ENCODE measurements at regions not wholly inside any gene's neighbourhood (a gene's known extent, or its start where the extent isn't known, plus 50 kb on each side); places are given as distances from the start of the nearest gene placed in this dataset.

GRCh38 chr22:23522623-23523251 lies 57.4 kb downstream of the IGLL1 start:
- DNase-seq = peak; percentile 56
- Histone ChIP-seq H3K27ac (peak overlapping the region; percentile 94), H3K4me1 (peaks cover 13% of the 10 kb centered on the region), H3K4me3 (no peak overlapping the region), H3K36me3 (no peaks in the 10 kb centered on the region), H3K9me3 (no peaks in the 10 kb centered on the region), H3K27me3 (no peaks in the 10 kb centered on the region)
- intact Hi-C loops (cut with DNase I) = no loop called here
- no peak for TF ChIP-seq CTCF (IDR thresholded peaks at IDR 0.05)
- no peak for ATAC-seq

- TF ChIP-seq CTCF (IDR thresholded peaks at IDR 0.05) = no peak
- DNase-seq (peak; percentile 95), ATAC-seq (peak; percentile 95)
- peak overlapping the region; percentile 53 for H3K4me3 ChIP-seq
- H3K4me1 ChIP-seq = peaks cover 13% of the 10 kb centered on the region
- H3K27ac ChIP-seq = peak overlapping the region; percentile 94
- no peaks in the 10 kb centered on the region for H3K36me3 ChIP-seq
- H3K27me3 ChIP-seq = no peaks in the 10 kb centered on the region
- no peaks in the 10 kb centered on the region for H3K9me3 ChIP-seq
- intact Hi-C loops (cut with DNase I) = no loop called here
Observed at GRCh38 chr22:23521441-23522113, 58.5 kb downstream of the IGLL1 start.

- Histone ChIP-seq H3K36me3 (no peaks in the 10 kb centered on the region), H3K27me3 (no peaks in the 10 kb centered on the region), H3K4me3 (peak overlapping the region; percentile 53), H3K4me1 (peaks cover 13% of the 10 kb centered on the region), H3K27ac (peak overlapping the region; percentile 94), H3K9me3 (no peaks in the 10 kb centered on the region)
- DNase-seq = no peak
- ATAC-seq = peak; percentile 2
- intact Hi-C loops (cut with DNase I) = no loop called here
- TF ChIP-seq CTCF (IDR thresholded peaks at IDR 0.05) = no peak
Observed at GRCh38 chr22:23520863-23521440, 59.1 kb downstream of the IGLL1 start.

GRCh38 chr22:23519442-23520157 lies 60.5 kb downstream of the IGLL1 start:
- intact Hi-C loops (cut with DNase I) = no loop called here
- Histone ChIP-seq H3K27ac (no peak overlapping the region), H3K27me3 (no peaks in the 10 kb centered on the region), H3K4me1 (peaks cover 13% of the 10 kb centered on the region), H3K9me3 (no peaks in the 10 kb centered on the region), H3K36me3 (no peaks in the 10 kb centered on the region), H3K4me3 (no peak overlapping the region)
- DNase-seq = no peak
- no peak for ATAC-seq
- no peak for TF ChIP-seq CTCF (IDR thresholded peaks at IDR 0.05)

- H3K9me3 ChIP-seq = no peaks in the 10 kb centered on the region
- no peaks in the 10 kb centered on the region for H3K36me3 ChIP-seq
- TF ChIP-seq CTCF (IDR thresholded peaks at IDR 0.05) = no peak
- ATAC-seq (no peak), DNase-seq (no peak)
- H3K4me1 ChIP-seq = peaks cover 13% of the 10 kb centered on the region
- H3K4me3 ChIP-seq = no peak overlapping the region
- H3K27me3 ChIP-seq = no peaks in the 10 kb centered on the region
- intact Hi-C loops (cut with DNase I) = no loop called here
- no peak overlapping the region for H3K27ac ChIP-seq
Observed at GRCh38 chr22:23518376-23519187, 61.5 kb downstream of the IGLL1 start.

Data from upper lobe of right lung (tissue), 1 donor.